Left kidney (tissue), 1 donor: ENCODE measurements at regions not wholly inside any gene's neighbourhood (a gene's known extent, or its start where the extent isn't known, plus 50 kb on each side); places are given as distances from the start of the nearest gene placed in this dataset.

ENCODE experiments used
- DNase-seq: peaks from one replicate; pipeline ENCODE4 v3.0.0-alpha.2; 2013

- no peak for DNase-seq
Observed at GRCh38 chr9:73780916-73781315, 629.3 kb downstream of the ANXA1 start.

- DNase-seq: no peak
Observed at GRCh38 chr9:73782166-73782565, 630.5 kb downstream of the ANXA1 start.

GRCh38 chr9:73799446-73799845 is 647.8 kb downstream of the ANXA1 start:
- no peak for DNase-seq

- no peak for DNase-seq
Observed at GRCh38 chr9:73805111-73805510, 653.4 kb downstream of the ANXA1 start.

GRCh38 chr9:73805853-73806458 is 654.3 kb downstream of the ANXA1 start:
- no peak for DNase-seq

GRCh38 chr9:73806876-73807275 is 655.2 kb downstream of the ANXA1 start:
- no peak for DNase-seq

- DNase-seq: no peak
Observed at GRCh38 chr9:73807952-73808351, 656.3 kb downstream of the ANXA1 start.

GRCh38 chr9:73810585-73811215 is 659.0 kb downstream of the ANXA1 start:
- no peak for DNase-seq

GRCh38 chr9:73813546-73813945 is 661.9 kb downstream of the ANXA1 start:
- no peak for DNase-seq

GRCh38 chr9:73816905-73817304 is 665.2 kb downstream of the ANXA1 start:
- DNase-seq: no peak

- no peak for DNase-seq
Observed at GRCh38 chr9:73824671-73825070, 672.5 kb upstream of the RORB start.

- no peak for DNase-seq
Observed at GRCh38 chr9:73838871-73839270, 658.3 kb upstream of the RORB start.

GRCh38 chr9:73839471-73839870 is 657.7 kb upstream of the RORB start:
- no peak for DNase-seq

GRCh38 chr9:73841018-73841417 is 656.1 kb upstream of the RORB start:
- DNase-seq: no peak

GRCh38 chr9:73844135-73844534 is 653.0 kb upstream of the RORB start:
- no peak for DNase-seq

- no peak for DNase-seq
Observed at GRCh38 chr9:73845539-73845938, 651.6 kb upstream of the RORB start.

GRCh38 chr9:73845954-73846690 is 651.0 kb upstream of the RORB start:
- DNase-seq: no peak

- no peak for DNase-seq
Observed at GRCh38 chr9:73847536-73847935, 649.6 kb upstream of the RORB start.

GRCh38 chr9:73853549-73853948 is 643.6 kb upstream of the RORB start:
- DNase-seq: no peak

- DNase-seq: no peak
Observed at GRCh38 chr9:73855206-73855605, 641.9 kb upstream of the RORB start.

- no peak for DNase-seq
Observed at GRCh38 chr9:73863924-73864323, 633.2 kb upstream of the RORB start.

GRCh38 chr9:73866451-73866850 is 630.7 kb upstream of the RORB start:
- no peak for DNase-seq

GRCh38 chr9:73869264-73869663 is 627.9 kb upstream of the RORB start:
- DNase-seq: no peak

- no peak for DNase-seq
Observed at GRCh38 chr9:73871636-73872035, 625.5 kb upstream of the RORB start.
